GM21381 (cell line): ENCODE measurements at regions not wholly inside any gene's neighbourhood (a gene's known extent, or its start where the extent isn't known, plus 50 kb on each side); places are given as distances from the start of the nearest gene placed in this dataset.

ENCODE experiments used
- ATAC-seq: cut with Tn5 transposase; IDR thresholded peaks from one replicate; pipeline ENCODE4 v1.9.1; 2021; ENCODE audit warnings: mild to moderate bottlenecking, moderate library complexity; ENCODE audit not compliant: unreplicated experiment

DNA sequence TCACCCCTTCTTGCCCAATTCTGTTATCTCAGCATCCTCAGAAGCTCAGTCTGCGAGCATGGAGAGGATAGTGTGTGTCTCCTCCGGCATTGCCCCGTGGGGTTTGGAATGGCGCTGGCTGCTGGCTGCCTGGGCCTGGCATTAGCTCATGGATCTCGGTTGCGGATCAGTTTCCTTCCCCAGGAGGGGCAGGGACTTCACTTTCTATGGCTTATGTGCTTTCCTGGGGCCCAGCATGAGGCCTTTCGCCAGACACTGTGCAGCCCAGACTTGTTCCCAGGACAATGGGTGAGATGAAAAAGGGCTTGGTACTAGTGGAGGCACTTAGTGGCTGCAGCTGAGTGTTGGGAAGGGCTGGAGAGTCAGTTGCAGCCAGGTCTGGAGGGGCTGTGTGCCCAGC lies 143.3 kb downstream of the GLI2 start:
- ATAC-seq: no peak

DNA sequence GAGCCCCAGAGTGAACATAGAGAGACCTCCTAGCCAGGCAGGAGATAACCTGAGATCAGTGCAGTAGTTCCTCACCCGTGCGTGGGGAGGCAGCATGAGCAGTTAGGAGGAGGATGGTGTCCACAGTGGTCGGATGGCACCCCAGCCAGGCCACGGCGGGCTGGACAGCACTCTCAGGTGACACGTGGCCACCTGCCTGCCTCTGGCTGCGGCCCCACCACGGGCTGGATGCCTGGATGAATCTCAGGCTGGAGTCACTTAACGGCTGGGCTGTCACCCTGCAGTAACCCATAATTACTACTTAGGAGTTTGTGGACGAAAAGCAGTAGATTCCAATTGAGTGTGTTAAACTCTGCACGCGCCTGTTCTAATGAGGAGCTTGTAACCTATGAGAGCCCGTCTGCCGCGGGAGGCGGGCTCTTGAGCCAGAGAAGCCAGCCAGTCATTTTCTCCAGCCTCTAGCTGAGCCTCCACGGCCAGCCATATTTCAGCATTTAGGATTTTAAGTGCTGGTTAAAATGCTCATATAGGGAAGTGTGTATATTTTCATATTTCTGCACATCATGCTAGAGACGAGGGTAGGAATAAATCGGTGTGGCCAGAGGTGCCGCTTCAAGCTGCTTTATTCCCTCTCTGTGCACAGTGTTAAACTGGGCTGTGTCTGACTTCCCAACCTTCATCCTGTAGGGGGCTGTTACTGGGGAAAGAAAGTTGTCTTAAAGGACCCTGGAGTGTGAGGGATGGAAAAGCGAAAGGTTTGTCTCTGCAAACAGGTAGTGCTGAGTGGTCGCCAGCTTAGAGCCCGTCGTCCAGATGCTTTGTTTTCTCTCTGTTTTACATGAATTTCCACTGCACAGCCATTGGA lies 144.0 kb downstream of the GLI2 start:
- no peak for ATAC-seq

DNA sequence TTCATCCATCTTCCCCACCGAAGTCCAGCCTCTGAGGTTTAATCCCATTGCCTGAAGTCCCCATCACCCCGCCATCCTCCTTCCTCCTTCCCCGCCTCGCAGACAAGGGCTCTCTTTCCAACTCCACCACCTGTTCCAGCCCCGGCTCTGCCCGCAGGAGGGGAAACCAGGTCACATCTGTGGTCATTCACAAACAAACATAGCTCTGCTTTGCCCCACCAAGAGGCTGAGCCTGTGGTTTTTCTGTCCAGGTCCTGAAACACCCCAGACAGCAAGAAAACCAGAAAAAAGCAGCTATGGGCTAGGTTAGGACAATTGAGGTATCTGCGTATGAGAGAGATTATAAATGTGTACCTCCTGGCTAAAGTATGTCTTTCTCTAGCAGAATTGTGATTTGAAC lies 144.7 kb downstream of the GLI2 start:
- ATAC-seq: no peak

DNA sequence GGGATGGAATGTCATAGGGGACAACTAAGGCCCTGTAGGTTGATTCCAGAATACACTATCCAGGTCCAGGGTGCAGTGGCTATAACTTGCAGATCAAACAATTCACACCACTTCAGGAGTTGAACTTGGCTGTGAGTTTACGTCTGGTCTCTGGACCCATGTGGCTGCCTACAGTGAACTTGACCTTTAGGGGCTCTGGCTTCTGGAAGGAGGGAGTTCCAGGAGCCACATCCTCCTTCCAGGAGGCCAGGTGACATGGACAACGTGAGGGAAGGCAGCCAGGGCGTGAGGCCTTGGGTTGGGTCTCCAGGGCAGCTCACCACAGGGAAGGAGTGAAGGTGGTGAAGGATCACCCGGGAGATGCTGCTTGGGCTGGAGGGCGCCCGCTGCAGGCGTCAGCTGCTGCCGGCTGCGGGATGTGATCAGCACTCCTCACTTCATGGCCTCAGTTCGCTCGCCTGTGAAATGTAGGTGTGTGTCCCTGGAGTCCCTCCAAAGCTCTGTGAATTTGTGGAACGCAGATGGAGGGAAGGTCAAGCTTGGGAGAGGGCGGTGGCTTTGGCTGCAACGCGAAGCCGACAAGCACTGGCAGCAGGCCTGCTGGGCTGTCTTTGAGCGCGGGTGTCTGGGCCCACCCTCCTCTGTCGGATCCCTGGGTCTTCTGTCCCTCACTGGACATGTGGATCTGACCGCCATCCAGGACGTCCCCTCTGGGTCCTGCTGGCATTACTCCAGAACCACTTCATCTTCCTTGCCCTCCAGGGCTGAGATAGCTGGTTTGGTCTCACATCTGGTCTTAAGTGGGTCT lies 146.5 kb downstream of the GLI2 start:
- ATAC-seq: no peak

DNA sequence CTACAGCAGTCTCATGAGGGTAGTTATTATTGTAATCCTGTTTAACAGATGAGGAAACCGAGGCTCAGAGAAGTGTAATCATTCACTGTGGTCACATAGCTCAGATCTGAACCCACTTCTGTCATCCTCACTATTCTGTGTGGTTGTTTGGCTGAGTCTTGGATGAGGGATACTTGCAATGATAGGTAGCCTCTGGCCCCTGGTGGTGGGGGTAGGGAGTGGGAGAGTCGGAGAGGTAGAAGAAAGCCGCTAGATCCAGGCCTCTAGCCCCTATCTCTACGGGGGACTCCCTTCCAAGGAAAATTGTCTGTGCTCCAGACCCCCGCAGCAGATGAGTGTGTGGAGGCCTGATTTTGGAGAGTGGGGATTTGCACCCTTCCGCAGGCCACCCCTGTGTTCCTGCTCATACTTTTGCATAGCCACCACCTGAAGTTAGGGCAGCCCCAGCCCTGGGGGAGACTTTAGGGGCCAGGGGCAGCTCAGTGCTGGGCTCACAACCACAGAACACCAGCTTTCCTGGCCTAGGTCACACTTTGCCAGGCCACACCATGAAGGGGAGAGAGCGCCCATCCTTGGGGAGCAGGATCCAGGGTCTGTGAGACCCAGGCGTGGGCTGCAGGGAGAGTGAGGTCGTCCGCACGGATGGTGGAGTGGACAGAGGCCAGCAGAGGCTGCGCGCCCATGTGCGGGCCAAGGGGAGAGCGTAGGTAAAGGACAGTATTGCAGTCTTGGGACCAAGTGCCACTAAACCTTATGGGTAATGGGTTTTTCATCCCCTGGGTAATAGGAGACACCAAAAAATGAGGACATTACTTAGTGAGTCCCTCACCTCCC lies 148.2 kb downstream of the GLI2 start:
- no peak for ATAC-seq

DNA sequence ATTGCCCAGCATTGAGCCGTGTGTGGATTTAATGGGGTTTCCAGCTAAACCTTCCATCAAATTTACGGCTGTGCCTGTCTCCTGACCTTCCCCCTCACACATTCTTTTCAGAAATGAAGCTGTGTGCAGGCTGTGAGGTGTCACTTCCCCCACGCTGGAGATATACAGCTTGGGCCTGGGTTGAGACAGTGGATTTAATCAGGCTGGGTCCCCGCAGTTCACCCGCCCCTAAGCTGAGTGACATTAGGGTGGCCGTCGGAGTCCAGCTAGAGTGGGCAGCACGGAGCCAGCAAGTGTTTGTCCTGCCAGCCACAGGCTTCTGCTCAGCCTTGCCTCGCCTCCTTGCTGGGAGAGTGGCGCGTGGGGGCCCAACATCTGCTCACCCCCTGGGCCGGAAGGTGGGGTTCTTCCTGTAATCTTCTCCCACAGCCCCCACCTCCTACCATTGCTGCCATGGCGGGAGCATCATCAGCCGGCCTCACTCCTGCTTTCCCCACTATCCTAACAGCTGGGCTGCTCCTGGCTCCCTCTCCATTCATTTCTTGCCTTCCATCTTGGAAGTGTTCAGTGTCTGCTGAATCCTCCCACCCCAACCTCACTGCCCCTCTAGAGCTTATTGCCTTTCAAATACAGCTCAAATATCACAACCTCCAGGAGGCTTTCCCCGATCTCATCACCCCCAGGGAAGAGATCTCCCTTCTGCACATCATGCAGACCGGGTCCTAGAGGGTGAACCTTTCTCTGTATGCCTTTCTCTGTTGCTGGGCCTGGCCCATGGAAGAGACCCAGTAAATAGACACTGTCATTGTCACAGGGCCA lies 149.0 kb downstream of the GLI2 start:
- no peak for ATAC-seq

DNA sequence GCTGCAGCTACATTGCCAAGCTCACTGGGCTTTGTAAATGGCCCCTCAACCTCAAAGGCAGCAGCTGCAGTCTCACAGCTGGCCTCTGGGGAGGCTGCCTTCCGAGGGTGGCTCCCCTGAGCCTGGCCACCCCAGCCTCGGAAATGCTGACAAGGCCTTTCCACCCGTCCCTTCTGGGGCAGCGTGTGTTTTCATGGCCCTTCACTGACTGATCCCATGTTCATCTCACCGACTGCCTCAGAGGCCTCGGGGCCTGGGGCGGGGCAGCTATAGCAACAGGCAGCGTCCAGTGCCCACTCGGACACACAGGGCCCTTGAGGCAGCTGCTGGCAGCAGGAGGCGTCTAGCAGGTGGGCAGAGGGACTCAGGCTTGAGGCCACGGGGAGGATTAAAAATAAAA lies 149.7 kb downstream of the GLI2 start:
- ATAC-seq: no peak

DNA sequence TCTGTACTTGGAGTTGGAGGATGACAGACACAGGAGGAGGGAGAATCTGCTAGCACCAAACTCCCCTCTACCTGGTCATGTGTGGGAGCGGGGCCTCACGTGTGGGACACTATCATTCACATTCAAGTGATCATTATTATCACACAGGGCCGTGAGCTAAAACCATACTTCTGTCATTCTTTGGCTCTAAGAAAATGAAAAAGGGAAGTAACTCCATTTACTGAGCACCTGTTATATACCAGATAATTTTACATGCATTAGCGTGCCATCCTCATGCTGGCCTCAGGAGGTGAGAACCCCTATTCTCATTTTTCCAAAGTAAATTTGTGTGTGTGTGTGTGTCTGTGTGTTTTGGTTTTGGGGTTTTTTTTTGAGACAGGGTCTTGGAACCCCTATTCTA lies 150.1 kb downstream of the GLI2 start:
- ATAC-seq: no peak

DNA sequence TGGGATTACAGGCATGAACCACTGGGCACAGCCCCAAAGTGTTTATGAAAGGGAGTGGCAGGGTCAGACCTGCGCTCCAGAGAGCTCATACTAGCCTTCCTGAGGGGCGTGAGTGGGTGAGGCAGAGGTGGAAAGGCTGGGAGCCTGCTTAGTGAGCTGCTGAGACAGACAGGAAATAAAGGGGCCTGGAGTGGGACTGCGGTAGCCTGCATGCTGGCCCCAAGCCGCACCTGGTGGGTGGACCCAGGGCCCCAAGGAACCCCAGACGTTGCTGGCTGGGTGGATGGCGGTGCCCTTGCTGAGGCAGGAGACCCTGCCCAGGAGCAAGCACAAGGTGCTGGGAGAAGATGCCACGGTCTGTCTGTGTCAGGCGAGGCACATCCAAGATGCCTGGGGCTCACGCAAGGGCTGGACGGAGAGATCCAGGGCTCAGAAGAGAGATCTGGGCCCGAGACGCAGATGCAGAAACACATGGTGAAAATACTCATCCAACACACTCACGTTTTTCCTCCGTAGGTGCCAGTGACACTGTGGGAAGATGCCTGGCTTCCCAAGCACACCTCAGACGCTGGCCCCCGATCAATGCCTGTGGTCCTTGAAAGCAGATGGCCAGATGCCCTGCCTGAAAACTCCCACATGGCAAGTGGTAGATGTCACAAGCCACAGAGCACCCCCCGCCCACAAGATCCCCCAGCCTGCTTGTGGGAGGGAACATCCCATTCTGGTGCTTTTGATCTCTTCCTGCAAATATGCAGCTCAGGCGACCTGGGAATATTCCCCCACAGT lies 151.1 kb downstream of the GLI2 start:
- ATAC-seq: no peak

DNA sequence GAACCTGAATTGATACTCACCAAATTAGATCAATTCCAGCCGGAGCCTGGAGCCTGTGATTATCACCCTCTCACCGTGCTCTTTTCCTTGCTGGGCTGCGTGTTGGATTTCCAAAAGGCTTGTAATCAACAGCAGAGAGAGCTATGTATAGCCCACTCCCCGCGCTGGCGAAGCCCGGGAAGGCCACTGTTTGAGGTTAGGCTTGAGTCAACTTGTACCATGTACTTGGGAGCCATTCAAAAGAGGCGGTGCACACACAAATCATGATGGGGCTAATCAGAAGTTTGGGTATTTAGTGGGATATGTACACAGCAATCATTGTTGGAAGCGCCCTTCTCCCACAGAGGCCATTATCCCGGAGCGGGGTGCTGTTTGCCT lies 151.6 kb downstream of the GLI2 start:
- no peak for ATAC-seq

DNA sequence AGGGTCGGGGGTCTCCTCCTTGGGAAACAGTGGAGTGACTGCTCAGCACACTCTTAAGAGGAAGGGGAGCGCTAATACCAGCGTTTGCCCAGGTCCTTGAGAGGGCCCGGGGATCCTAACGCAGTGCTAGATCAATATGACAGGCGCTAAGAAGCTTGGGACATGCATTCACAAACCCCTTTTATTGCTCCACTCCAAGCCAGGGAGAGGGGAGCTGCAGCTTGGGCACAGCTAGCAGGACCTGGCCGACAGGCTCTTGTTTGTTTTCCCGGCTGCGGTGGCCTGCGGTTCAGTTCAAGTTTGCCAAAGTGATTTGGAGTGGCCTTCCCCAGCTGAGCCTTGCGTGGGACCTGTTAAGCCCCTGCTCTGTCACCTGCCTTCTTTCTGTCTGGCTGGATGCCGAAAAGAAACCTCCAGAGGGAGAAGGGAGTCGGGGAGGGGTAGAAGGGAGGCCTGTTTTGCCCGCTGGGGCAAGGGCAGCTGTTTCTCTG lies 152.1 kb downstream of the GLI2 start:
- no peak for ATAC-seq

DNA sequence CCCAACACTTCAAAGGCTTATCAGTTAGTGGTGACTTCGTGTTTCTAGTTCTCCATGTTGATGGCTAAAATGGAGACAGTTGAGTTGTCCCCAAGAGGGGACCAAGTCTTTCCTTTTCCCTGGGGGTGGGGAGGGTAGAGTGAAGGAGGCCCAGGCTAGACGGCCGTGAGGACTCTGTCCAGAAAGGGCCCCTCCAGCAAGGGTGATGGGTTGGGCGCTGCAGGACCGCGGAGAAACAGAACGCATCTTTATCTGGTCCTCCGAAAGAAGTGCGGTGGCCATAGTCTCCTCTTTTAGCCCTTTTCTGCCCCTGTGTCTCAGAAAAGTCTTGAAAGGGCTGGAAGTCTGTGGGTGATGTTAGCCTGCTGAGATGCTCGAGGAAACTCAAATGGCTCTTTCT lies 153.2 kb downstream of the GLI2 start:
- no peak for ATAC-seq

DNA sequence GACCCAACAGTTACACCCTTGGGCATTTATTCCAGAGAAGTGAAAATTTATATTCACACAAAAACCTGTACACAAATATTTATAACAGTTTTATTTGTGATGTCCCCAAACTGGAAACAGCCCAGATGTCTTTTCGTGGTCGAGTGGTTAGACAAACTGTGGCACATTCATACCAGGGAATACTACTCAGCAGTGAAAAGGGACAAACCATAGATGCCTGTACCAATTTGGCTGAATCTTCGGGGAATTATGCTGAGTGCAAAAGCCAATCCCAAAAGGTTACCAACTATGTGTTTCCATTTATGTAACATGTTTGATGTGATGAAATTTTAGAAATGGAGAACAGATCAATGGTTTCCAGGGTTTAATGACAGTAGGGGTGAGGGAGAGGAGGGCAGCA lies 154.3 kb downstream of the GLI2 start:
- no peak for ATAC-seq

DNA sequence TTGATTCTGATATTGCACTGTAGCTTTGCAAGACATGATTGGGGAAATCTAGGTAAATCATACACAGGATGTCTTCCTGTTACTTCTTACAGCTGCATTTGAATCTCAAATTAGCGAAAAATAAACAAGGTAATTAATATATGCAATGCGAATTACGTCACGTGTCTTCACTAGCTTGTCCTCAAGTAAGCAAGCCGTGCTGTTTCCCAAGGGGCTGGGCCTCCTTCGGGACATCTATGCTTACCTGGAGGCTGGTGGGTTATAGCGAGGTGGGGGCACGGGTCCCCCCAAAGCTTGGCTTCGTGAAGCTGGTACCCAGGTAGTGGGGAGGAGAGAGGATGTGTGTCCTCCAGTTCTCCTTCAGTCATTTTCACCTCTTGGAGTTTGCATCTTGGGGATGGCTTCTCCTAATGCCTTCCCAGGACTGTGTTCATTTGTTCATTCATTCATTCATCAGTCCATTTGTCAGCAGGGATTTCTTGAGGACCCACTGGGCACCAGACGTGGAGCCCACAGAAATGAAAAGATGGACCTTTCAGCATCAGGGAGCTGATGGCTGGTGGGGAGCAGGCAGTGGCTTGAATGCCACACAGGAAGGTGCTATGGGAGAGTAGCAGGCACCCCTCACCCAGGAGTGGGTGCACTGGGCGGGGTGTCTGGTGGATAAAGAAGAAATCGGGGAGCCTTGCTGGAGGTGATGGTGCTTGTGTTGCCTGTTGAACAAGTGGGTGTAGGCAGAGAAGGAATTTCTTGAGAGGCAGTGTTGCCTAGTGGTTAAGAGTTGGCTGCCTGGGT lies 155.1 kb downstream of the GLI2 start:
- no peak for ATAC-seq

DNA sequence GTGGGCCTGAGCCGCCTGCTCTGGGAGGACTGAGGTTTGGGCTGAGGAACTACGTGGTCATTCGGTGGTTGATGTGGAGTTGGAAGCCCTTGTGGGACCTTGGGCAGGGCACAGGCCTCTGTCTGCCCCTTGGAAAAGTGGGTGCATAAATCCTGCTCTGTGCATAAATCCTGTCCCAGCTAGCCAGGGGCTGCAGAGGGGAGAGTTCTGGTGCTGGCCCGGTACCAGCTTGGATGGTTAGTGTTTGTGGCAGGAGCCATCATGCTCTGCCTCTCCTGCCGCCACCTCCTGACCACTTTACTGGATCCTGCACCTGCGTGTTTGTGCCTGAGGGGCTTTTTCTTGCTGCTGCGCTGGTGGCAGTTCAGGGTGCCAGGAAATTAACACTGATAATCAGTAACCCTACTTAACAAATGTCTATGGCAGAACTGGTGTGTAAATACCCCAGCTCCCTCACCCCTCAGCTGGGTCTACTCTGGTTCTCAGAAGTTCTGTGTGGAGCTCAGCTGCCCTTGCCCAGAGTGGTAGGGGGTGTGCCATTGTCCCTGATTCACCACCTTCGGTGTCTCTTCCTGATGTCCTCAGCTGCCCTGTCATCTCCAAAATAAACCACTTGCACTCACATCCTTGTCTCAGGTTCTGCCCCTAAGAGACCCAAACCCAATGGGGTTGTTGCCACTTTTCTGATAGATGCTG lies 156.8 kb downstream of the GLI2 start:
- no peak for ATAC-seq

DNA sequence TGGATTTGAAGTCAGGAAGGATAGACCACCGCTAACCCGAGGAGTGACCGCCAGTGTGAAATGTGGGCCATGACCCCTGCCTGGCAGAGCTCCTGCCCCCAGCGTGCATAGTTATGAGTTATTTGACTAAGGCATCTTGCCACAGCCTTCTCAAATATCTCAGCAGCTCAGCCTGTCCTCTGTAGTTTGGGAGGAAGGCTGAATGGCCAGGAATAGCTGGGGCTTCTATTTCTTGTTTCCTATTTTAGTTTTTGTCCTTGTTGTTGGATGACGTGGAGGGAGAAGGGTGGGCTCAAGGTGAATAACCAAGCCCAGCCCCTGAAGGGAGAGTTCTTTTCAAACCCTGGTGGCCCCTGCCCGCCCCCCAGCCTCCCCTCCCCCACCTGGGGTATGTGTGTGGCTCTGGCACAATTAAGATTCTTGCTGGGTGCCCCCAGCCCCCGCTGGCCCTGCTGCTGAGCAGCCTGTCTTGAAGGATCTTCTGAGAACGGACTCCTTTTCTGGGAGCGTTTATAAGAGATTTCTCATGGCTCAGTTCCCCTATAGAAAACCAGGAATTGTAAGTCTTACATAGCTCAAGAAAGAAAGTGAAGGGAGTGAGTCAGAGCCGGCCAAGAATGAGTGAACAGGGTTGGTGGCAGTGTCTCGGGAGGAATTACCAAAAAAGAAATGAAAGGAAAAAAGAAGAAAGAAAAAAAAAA lies 157.4 kb downstream of the GLI2 start:
- ATAC-seq: no peak

DNA sequence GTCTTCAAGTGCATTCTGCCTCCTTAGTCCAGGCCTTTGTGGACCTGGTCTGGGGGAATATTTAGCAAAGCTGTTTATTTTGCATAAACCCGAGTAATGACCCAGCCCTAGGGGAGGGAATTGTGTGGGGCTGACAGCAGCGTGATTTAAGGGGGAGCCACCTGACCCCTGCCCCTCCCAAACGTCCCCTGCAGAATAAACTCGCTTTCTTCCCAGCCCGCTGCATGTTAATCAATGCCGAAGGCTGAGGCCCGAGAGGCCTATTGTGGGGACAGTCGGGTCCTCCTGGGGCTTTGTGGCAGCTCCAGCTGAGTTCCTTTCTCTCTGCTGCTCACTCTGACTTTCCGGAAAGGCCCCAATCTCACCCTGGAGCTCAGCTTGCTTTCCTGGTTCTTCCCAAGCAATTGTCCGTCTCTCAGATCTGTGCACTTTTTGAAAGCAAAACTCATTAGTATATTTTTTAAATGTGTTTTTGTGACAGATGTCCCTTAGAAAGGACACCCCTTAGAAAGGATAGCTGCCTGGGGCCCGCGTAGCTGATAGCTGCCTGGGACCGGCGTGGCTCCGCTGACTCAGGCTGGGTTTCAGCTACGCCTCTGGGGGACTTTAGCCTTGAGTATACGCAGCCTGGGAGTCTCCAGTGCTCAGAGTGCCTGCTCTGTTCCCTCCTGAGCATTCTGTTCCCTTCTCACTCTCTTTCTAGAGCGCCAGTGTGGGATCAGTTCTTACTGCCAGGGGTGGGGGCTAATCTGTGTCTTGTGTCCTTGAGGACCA lies 158.3 kb downstream of the GLI2 start:
- ATAC-seq: no peak
